ENCODE measurements at regions not wholly inside any gene's neighbourhood (a gene's known extent, or its start where the extent isn't known, plus 50 kb on each side); places are given as distances from the start of the nearest gene placed in this dataset.

- DNase-seq = no peak
Observed at GRCh38 chr17:51541215-51541614, 280.9 kb downstream of the UTP18 start.

- DNase-seq = no peak
Observed at GRCh38 chr17:51546114-51546513, 285.8 kb downstream of the UTP18 start.

GRCh38 chr17:51548125-51548524, 287.8 kb downstream of the UTP18 start:
- DNase-seq = no peak

- DNase-seq = no peak
Observed at GRCh38 chr17:51555153-51555552, 294.8 kb downstream of the UTP18 start.

GRCh38 chr17:51559778-51560177, 299.4 kb downstream of the UTP18 start:
- no peak for DNase-seq

GRCh38 chr17:51560398-51560797, 300.1 kb downstream of the UTP18 start:
- no peak for DNase-seq

GRCh38 chr17:51563961-51564360, 303.6 kb downstream of the UTP18 start:
- DNase-seq = no peak

GRCh38 chr17:51572115-51572514, 311.8 kb downstream of the UTP18 start:
- DNase-seq = no peak

Measured in nucleus accumbens (tissue), 56 donors.